H1 (cell line): ENCODE measurements at regions not wholly inside any gene's neighbourhood (a gene's known extent, or its start where the extent isn't known, plus 50 kb on each side); places are given as distances from the start of the nearest gene placed in this dataset.

Experiments used
- CTCF ChIA-PET: fragments of 300-600 bp; sonication (Branson Sonifier 250); formaldehyde crosslinking; loops from one replicate; lab custom pipeline; 2021; ENCODE audit not compliant: partially characterized antibody; lab: Charles Lee
- POLR2A ChIA-PET: fragments of 300-600 bp; sonication (Branson Sonifier 250); formaldehyde crosslinking; loops from one replicate; lab custom pipeline; 2021; ENCODE audit warnings: inconsistent platforms; ENCODE audit not compliant: partially characterized antibody; lab: Charles Lee
- DNase-seq, 2 experiments: peaks; one replicate each; pipeline versions ENCODE4 v3.0.0 to v3.0.0-alpha.2; 2010 to 2022; ENCODE audit warnings: low spot score in 2 of 2, low read depth in 1 of 2, mixed read lengths in 1 of 2
- FAIRE-seq: peaks from 2 replicates; lab custom pipeline; 2011; peaks lifted over from hg19 to GRCh38; lab: Jason Lieb, UNC
- H2AFZ ChIP-seq: 2 replicates; pipeline ENCODE4 v1.8.1; 2012; ENCODE audit warnings: low read length, inconsistent platforms
- H2AK5ac ChIP-seq: 2 replicates; pipeline ENCODE4 v1.6.1; 2013; ENCODE audit warnings: low read depth, low read length
- H2BK120ac ChIP-seq: replicated peaks from 2 replicates; pipeline ENCODE3; 2013; ENCODE audit warnings: low read depth, low read length, inconsistent platforms
- H2BK12ac ChIP-seq: 2 replicates; pipeline ENCODE4 v1.6.1; 2013; ENCODE audit warnings: low read depth, low read length
- H2BK15ac ChIP-seq: 2 replicates; pipeline ENCODE4 v1.6.1; 2013; ENCODE audit warnings: low read length
- H2BK20ac ChIP-seq: 2 replicates; pipeline ENCODE4 v1.6.1; 2013; ENCODE audit warnings: low read length
- H2BK5ac ChIP-seq: 2 replicates; pipeline ENCODE4 v1.6.1; 2013; ENCODE audit warnings: low read depth, low read length
- H3K14ac ChIP-seq: 2 replicates; pipeline ENCODE4 v1.6.1; 2013; ENCODE audit warnings: inconsistent platforms; ENCODE audit not compliant: insufficient read length
- H3K18ac ChIP-seq: 2 replicates; pipeline ENCODE4 v1.6.1; 2013; ENCODE audit warnings: low read length; ENCODE audit errors: extremely low read depth
- H3K23ac ChIP-seq: 2 replicates; pipeline ENCODE4 v1.6.1; 2013; ENCODE audit warnings: inconsistent platforms; ENCODE audit not compliant: insufficient read length
- H3K23me2 ChIP-seq: 2 replicates; pipeline ENCODE4 v1.6.1; 2013; ENCODE audit warnings: low read depth, low read length
- H3K27ac ChIP-seq: 2 replicates; pipeline ENCODE4 v1.6.1; 2011; ENCODE audit warnings: low read depth, low read length, inconsistent platforms
- H3K27me3 ChIP-seq, 4 experiments: replicated peaks in 1 of 4; 1 replicate in 1 of 4; 2 replicates in 3 of 4; pipeline versions ENCODE4 v1.6.1 to v1.8.1; 2011 to 2013; ENCODE audit warnings: low read length in 3 of 4, mild to moderate bottlenecking in 3 of 4, inconsistent platforms in 2 of 4, mixed read lengths in 2 of 4, moderate library complexity in 1 of 4; ENCODE audit not compliant: control insufficient read depth in 3 of 4, insufficient read depth in 3 of 4; ENCODE audit errors: extremely low read depth in 1 of 4
- H3K36me3 ChIP-seq, 4 experiments: 2 replicates each; pipeline versions ENCODE4 v1.6.1 to v1.8.1; 2011 to 2013; ENCODE audit warnings: mild to moderate bottlenecking in 4 of 4, low read length in 3 of 4, moderate library complexity in 2 of 4, control low read depth in 1 of 4, inconsistent platforms in 1 of 4; ENCODE audit not compliant: insufficient read depth in 4 of 4, control insufficient read depth in 2 of 4
- H3K4ac ChIP-seq: replicated peaks from 2 replicates; pipeline ENCODE3; 2013; ENCODE audit warnings: low read length, low read depth, mixed read lengths, inconsistent platforms; ENCODE audit not compliant: insufficient read length
- H3K4me1 ChIP-seq, 4 experiments: replicated peaks in 1 of 4; 1 replicate in 1 of 4; 2 replicates in 3 of 4; pipeline versions ENCODE4 v1.6.1 to v1.8.1; 2011 to 2013; ENCODE audit warnings: low read length in 3 of 4, inconsistent platforms in 2 of 4, mixed read lengths in 1 of 4; ENCODE audit not compliant: insufficient read depth in 4 of 4, control insufficient read depth in 3 of 4
- H3K4me2 ChIP-seq, 2 experiments: 2 replicates each; pipeline versions ENCODE4 v1.6.1 to v1.8.1; 2011 to 2013; ENCODE audit warnings: low read depth in 2 of 2, low read length in 2 of 2, control low read depth in 1 of 2, inconsistent platforms in 1 of 2, mild to moderate bottlenecking in 1 of 2; ENCODE audit not compliant: insufficient read depth in 1 of 2
- H3K4me3 ChIP-seq, 4 experiments: fragments of 200-600, 300-600 bp in 1 of 4; sonication (generic), shearing (Covaris generic), sonication (Bioruptor Twin) in 1 of 4; 2 replicates each; pipeline versions ENCODE4 v1.5.1 to v1.8.1; 2011 to 2016; ENCODE audit warnings: low read length in 4 of 4, low read depth in 3 of 4, control low read depth in 2 of 4, inconsistent platforms in 2 of 4, mild to moderate bottlenecking in 2 of 4, mixed read lengths in 1 of 4, moderate library complexity in 1 of 4; ENCODE audit not compliant: insufficient read depth in 2 of 4; ENCODE audit errors: extremely low read depth in 1 of 4
- H3K56ac ChIP-seq: replicated peaks from 2 replicates; pipeline ENCODE3; 2013; ENCODE audit warnings: low read depth, mild to moderate bottlenecking, mixed read lengths, low read length, inconsistent platforms; ENCODE audit not compliant: insufficient read length
- H3K79me1 ChIP-seq: 2 replicates; pipeline ENCODE4 v1.6.1; 2013; ENCODE audit warnings: low read depth, low read length, control low read depth
- H3K79me2 ChIP-seq, 2 experiments: 2 replicates each; pipeline versions ENCODE4 v1.6.1 to v1.8.1; 2012 to 2013; ENCODE audit warnings: low read length in 2 of 2, mild to moderate bottlenecking in 2 of 2, inconsistent platforms in 1 of 2; ENCODE audit not compliant: insufficient read depth in 2 of 2, control insufficient read depth in 1 of 2
- H3K9ac ChIP-seq, 4 experiments: replicated peaks in 1 of 4; 1 replicate in 1 of 4; 2 replicates in 3 of 4; pipeline versions ENCODE4 v1.6.1 to v1.8.1; 2011 to 2013; ENCODE audit warnings: low read depth in 3 of 4, low read length in 3 of 4, control low read depth in 2 of 4, mild to moderate bottlenecking in 2 of 4, moderate library complexity in 2 of 4, inconsistent platforms in 1 of 4; ENCODE audit errors: extremely low read depth in 1 of 4
- H3K9me3 ChIP-seq, 2 experiments: 2 replicates each; pipeline versions ENCODE4 v1.6.1 to v1.8.1; 2012 to 2013; ENCODE audit warnings: mild to moderate bottlenecking in 2 of 2, moderate library complexity in 2 of 2, control low read depth in 1 of 2, inconsistent platforms in 1 of 2, low read depth in 1 of 2, low read length in 1 of 2, mixed read lengths in 1 of 2; ENCODE audit not compliant: insufficient read depth in 2 of 2
- H4K20me1 ChIP-seq, 2 experiments: replicated peaks in 1 of 2; 2 replicates each; pipeline versions ENCODE3 to v1.8.1; 2011 to 2013; ENCODE audit warnings: inconsistent platforms in 2 of 2, low read length in 2 of 2, mild to moderate bottlenecking in 1 of 2; ENCODE audit not compliant: insufficient read depth in 2 of 2, control insufficient read depth in 1 of 2
- H4K5ac ChIP-seq: 2 replicates; pipeline ENCODE4 v1.6.1; 2013; ENCODE audit warnings: low read length, low read depth, mixed read lengths, inconsistent platforms; ENCODE audit not compliant: insufficient read length
- H4K8ac ChIP-seq: 2 replicates; pipeline ENCODE4 v1.8.0; 2013; ENCODE audit warnings: mild to moderate bottlenecking, moderate library complexity, low read length, inconsistent platforms; ENCODE audit not compliant: insufficient read depth; ENCODE audit errors: extremely low read depth
- H4K91ac ChIP-seq: replicated peaks from 2 replicates; pipeline ENCODE3; 2013; ENCODE audit warnings: low read length, mixed read lengths, inconsistent platforms; ENCODE audit not compliant: insufficient read length
- ASH2L ChIP-seq: fragments of 200-600, 300-600 bp; sonication (generic); IDR thresholded peaks from one replicate; pipeline ENCODE4 v1.7.1; 2017; ENCODE audit warnings: low read length
- EZH2 ChIP-seq: fragments of 200-600 bp; sonication (generic); IDR thresholded peaks from 2 replicates; pipeline ENCODE4 v1.7.1; 2012; ENCODE audit warnings: low read depth, mild to moderate bottlenecking, moderate library complexity, low read length, inconsistent platforms; ENCODE audit not compliant: severe bottlenecking
- GABPA ChIP-seq: IDR thresholded peaks from 2 replicates; pipeline ENCODE4 v1.6.1; 2011; ENCODE audit warnings: mild to moderate bottlenecking, low read length, moderate library complexity, borderline replicate concordance; ENCODE audit not compliant: insufficient read depth
- HDAC6 ChIP-seq: IDR thresholded peaks from one replicate; pipeline ENCODE4 v1.7.1; 2012; ENCODE audit warnings: low read depth, mild to moderate bottlenecking, inconsistent platforms, low read length, moderate library complexity
- NANOG ChIP-seq: IDR thresholded peaks from 2 replicates; pipeline ENCODE4 v1.6.1; 2011; ENCODE audit warnings: low read length, low read depth, mild to moderate bottlenecking, inconsistent platforms; ENCODE audit not compliant: insufficient read depth, poor library complexity, severe bottlenecking
- RAD21 ChIP-seq, 2 experiments: IDR thresholded peaks in 1 of 2; conservative IDR thresholded peaks in 1 of 2; 2 replicates each; pipeline ENCODE4 v1.6.1; 2011; ENCODE audit warnings: low read depth in 2 of 2, low read length in 2 of 2, improper control_type of control experiment in 1 of 2, inconsistent platforms in 1 of 2, mild to moderate bottlenecking in 1 of 2, moderate library complexity in 1 of 2
- RFX5 ChIP-seq: IDR thresholded peaks from 2 replicates; pipeline ENCODE4 v1.6.1; 2011; ENCODE audit warnings: low read depth, low read length, improper control_type of control experiment, borderline replicate concordance
- TAF1 ChIP-seq: IDR thresholded peaks from 2 replicates; pipeline ENCODE4 v1.6.1; 2011; ENCODE audit warnings: mild to moderate bottlenecking, low read depth, low read length
- USF2 ChIP-seq: IDR thresholded peaks from 2 replicates; pipeline ENCODE4 v1.6.1; 2011; ENCODE audit warnings: low read length, improper control_type of control experiment
- WGBS, 2 experiments: shearing (Covaris generic) in 1 of 2; methylation state at CpG; one replicate each; pipeline versions ENCODE4 v1.1.6 to v1.1.7; 2013 to 2015; ENCODE audit warnings: low lambda C conversion rate in 2 of 2, mixed read lengths in 2 of 2, inconsistent platforms in 1 of 2, low coverage in 1 of 2, missing lambda C conversion rate in 1 of 2; ENCODE audit not compliant: insufficient replicate concordance in 2 of 2, insufficient coverage in 1 of 2, insufficient read length in 1 of 2; ENCODE audit errors: extremely low coverage in 1 of 2, missing lambda C conversion rate in 1 of 2; 5-methylcytosine and 5-hydroxymethylcytosine counted together

GRCh38 chrY:7803737-7804136 is 892.2 kb upstream of the AMELY start:
- H4K20me1 ChIP-seq: peaks cover 0 to 1% of the 10 kb centered on the region in 2 experiments
- no peak overlapping the region for H2BK5ac ChIP-seq
- no peak overlapping the region for H2BK12ac ChIP-seq
- no peak for FAIRE-seq
- no peak overlapping the region for H4K91ac ChIP-seq
- H2AK5ac ChIP-seq: no peak overlapping the region
- CTCF ChIA-PET: no interaction called here
- no peak overlapping the region for H2AFZ ChIP-seq
- H3K79me2 ChIP-seq: no peaks in the 10 kb centered on the region
- no peak overlapping the region for H3K18ac ChIP-seq
- H3K9me3 ChIP-seq: 0 out of 4 replicates have a peak, but pooled peaks cover 0 to 2% of the 10 kb centered on the region in 2 experiments
- H3K4me1 ChIP-seq: no peaks in the 10 kb centered on the region
- H3K23ac ChIP-seq: no peak overlapping the region
- H3K56ac ChIP-seq: no peak overlapping the region
- H3K4me2 ChIP-seq: no peak overlapping the region
- no peak for DNase-seq
- no peaks in the 10 kb centered on the region for H3K23me2 ChIP-seq
- no peak overlapping the region for H3K14ac ChIP-seq
- H4K8ac ChIP-seq: no peak overlapping the region
- no peak overlapping the region for H3K27ac ChIP-seq
- WGBS, 2 experiments: 88% methylated on average over 1 of the region's 1 CpG; no CpG with 5 or more reads in 1 of the 2 experiments
- H3K36me3 ChIP-seq: no peaks in the 10 kb centered on the region
- no peak overlapping the region for H3K4me3 ChIP-seq
- no peak overlapping the region for H3K9ac ChIP-seq
- H3K27me3 ChIP-seq: no peaks in the 10 kb centered on the region
- no peak overlapping the region for H4K5ac ChIP-seq
- no peak overlapping the region for H2BK20ac ChIP-seq
- H3K4ac ChIP-seq: no peak overlapping the region
- H2BK15ac ChIP-seq: no peak overlapping the region
- H3K79me1 ChIP-seq: no peaks in the 10 kb centered on the region
- H2BK120ac ChIP-seq: no peak overlapping the region
- POLR2A ChIA-PET: no interaction called here
- TF ChIP-seq GABPA: no peak
- TF ChIP-seq USF2: no peak
- no peak for TF ChIP-seq TAF1
- no peak for TF ChIP-seq RFX5
- TF ChIP-seq RAD21 (IDR thresholded peaks at IDR 0.05 in 1 of 2, conservative IDR thresholded peaks at IDR 0.05 in 1 of 2; ENCODE audit: low read depth in 2 of 2, low read length in 2 of 2): no peak
- no peak for TF ChIP-seq EZH2
- TF ChIP-seq ASH2L: no peak
- no peak for TF ChIP-seq HDAC6
- no peak for TF ChIP-seq NANOG
